CD4-positive, alpha-beta T cell (primary cell): ENCODE measurements at regions not wholly inside any gene's neighbourhood (a gene's known extent, or its start where the extent isn't known, plus 50 kb on each side); places are given as distances from the start of the nearest gene placed in this dataset.

Source experiments
- ATAC-seq: fragments of 200-7000 bp; cut with Tn5 transposase; one replicate; pipeline ENCODE4 v1.10.0; 2022; ENCODE audit warnings: mild to moderate bottlenecking; ENCODE audit not compliant: poor library complexity
- CTCF ChIA-PET: fragments of 350-600 bp; sonication (Branson Sonifier 250); formaldehyde crosslinking; loops from one replicate; lab custom pipeline; 2021; ENCODE audit warnings: antibody characterized with exemption, inconsistent platforms; lab: Charles Lee
- POLR2A ChIA-PET: fragments of 350-600 bp; sonication (Branson Sonifier 250); formaldehyde crosslinking; loops from one replicate; lab custom pipeline; 2021; ENCODE audit warnings: antibody characterized with exemption, inconsistent platforms; lab: Charles Lee
- DNase-seq, 14 experiments: peaks; one replicate each; pipeline ENCODE4 v3.0.0-alpha.2; 2013 to 2020; ENCODE audit warnings: mixed read lengths in 2 of 14
- H3K27ac ChIP-seq, 2 donors: one replicate each; pipeline versions ENCODE4 v1.5.1 to v1.7.0; 2013; ENCODE audit warnings: low read length in 2 of 2, low read depth in 1 of 2, mild to moderate bottlenecking in 1 of 2
- H3K27me3 ChIP-seq, 2 experiments: 1 replicate in 1 of 2; 2 replicates in 1 of 2; pipeline versions ENCODE4 v1.6.1 to v1.7.0; 2013; ENCODE audit warnings: low read length in 2 of 2, control low read depth in 1 of 2, mild to moderate bottlenecking in 1 of 2, moderate library complexity in 1 of 2; ENCODE audit not compliant: insufficient read depth in 2 of 2, control insufficient read depth in 1 of 2
- H3K36me3 ChIP-seq: one replicate; pipeline ENCODE4 v1.6.1; 2013; ENCODE audit warnings: low read length, control low read depth; ENCODE audit not compliant: insufficient read depth
- H3K4me1 ChIP-seq: one replicate; pipeline ENCODE4 v1.6.1; 2013; ENCODE audit warnings: low read length, control low read depth; ENCODE audit not compliant: insufficient read depth
- H3K4me3 ChIP-seq: one replicate; pipeline ENCODE4 v1.5.1; 2013; ENCODE audit warnings: mild to moderate bottlenecking, low read length, moderate library complexity
- H3K9me3 ChIP-seq, 2 experiments: 1 replicate in 1 of 2; 2 replicates in 1 of 2; pipeline versions ENCODE4 v1.6.1 to v1.7.0; 2013; ENCODE audit warnings: low read length in 2 of 2, mild to moderate bottlenecking in 2 of 2, control low read depth in 1 of 2, moderate library complexity in 1 of 2; ENCODE audit not compliant: control insufficient read depth in 1 of 2, insufficient read depth in 1 of 2
- H3K27ac Mint-ChIP-seq: one replicate; pipeline ENCODE4 v1.8.0; 2020; ENCODE audit warnings: mixed read lengths
- H3K27me3 Mint-ChIP-seq: one replicate; pipeline ENCODE4 v1.8.0; 2021; ENCODE audit warnings: mixed read lengths
- H3K36me3 Mint-ChIP-seq: one replicate; pipeline ENCODE4 v1.8.0; 2021; ENCODE audit warnings: low read depth, mixed read lengths
- H3K4me1 Mint-ChIP-seq: one replicate; pipeline ENCODE4 v1.8.0; 2021; ENCODE audit warnings: low read depth, mixed read lengths
- H3K4me3 Mint-ChIP-seq: one replicate; pipeline ENCODE4 v1.8.0; 2020; ENCODE audit warnings: mild to moderate bottlenecking, mixed read lengths
- H3K9me3 Mint-ChIP-seq: one replicate; pipeline ENCODE4 v1.8.0; 2020; ENCODE audit warnings: mixed read lengths
- CTCF ChIP-seq: fragments of 200-600 bp; IDR thresholded peaks from one replicate; pipeline ENCODE4 v1.8.0; 2022; ENCODE audit warnings: antibody characterized with exemption, mild to moderate bottlenecking
- intact Hi-C, 2 experiments: fragments of 100-400 bp; cut with DNase I in 1 of 2; cut with micrococcal nuclease in 1 of 2; formaldehyde crosslinking; loops; one replicate each; pipeline versions ENCODE4 v1.15.1 to v1.9.0; 2023 to 2025; cut with DNase I, micrococcal nuclease

GRCh38 chr10:108633046-108633445 is 1290.3 kb downstream of the XPNPEP1 start:
- ChIA-PET CTCF (no interaction called here), POLR2A (no interaction called here)
- Mint-ChIP-seq H3K9me3 (peaks cover 10% of the 10 kb centered on the region), H3K27ac (no peak overlapping the region), H3K4me1 (no peaks in the 10 kb centered on the region), H3K4me3 (no peak overlapping the region), H3K27me3 (no peaks in the 10 kb centered on the region), H3K36me3 (no peaks in the 10 kb centered on the region)
- no peak overlapping the region for H3K4me3 ChIP-seq
- H3K27ac ChIP-seq, result no peak overlapping the region
- no peaks in the 10 kb centered on the region for H3K4me1 ChIP-seq
- no peaks in the 10 kb centered on the region for H3K36me3 ChIP-seq
- DNase-seq, result no peak
- H3K9me3 ChIP-seq, result no peaks in the 10 kb centered on the region
- no peak for ATAC-seq
- H3K27me3 ChIP-seq, result no peaks in the 10 kb centered on the region
- no peak for TF ChIP-seq CTCF
- intact Hi-C loops, result no loop called here

GRCh38 chr10:108632144-108632543 is 1291.2 kb downstream of the XPNPEP1 start:
- intact Hi-C loops, result no loop called here
- Histone ChIP-seq H3K27ac (no peak overlapping the region), H3K27me3 (no peaks in the 10 kb centered on the region), H3K4me1 (no peaks in the 10 kb centered on the region), H3K36me3 (no peaks in the 10 kb centered on the region), H3K9me3 (no peaks in the 10 kb centered on the region), H3K4me3 (no peak overlapping the region)
- no peak for TF ChIP-seq CTCF
- H3K4me1 Mint-ChIP-seq, result no peaks in the 10 kb centered on the region
- H3K27ac Mint-ChIP-seq, result no peak overlapping the region
- H3K9me3 Mint-ChIP-seq, result peaks cover 8% of the 10 kb centered on the region
- ChIA-PET POLR2A (no interaction called here), CTCF (no interaction called here)
- H3K27me3 Mint-ChIP-seq, result no peaks in the 10 kb centered on the region
- ATAC-seq (no peak), DNase-seq (no peak)
- no peak overlapping the region for H3K4me3 Mint-ChIP-seq
- no peaks in the 10 kb centered on the region for H3K36me3 Mint-ChIP-seq

- TF ChIP-seq CTCF, result no peak
- Mint-ChIP-seq H3K27me3 (no peaks in the 10 kb centered on the region), H3K9me3 (peaks cover 8% of the 10 kb centered on the region), H3K4me3 (no peak overlapping the region), H3K4me1 (no peaks in the 10 kb centered on the region), H3K27ac (no peak overlapping the region), H3K36me3 (no peaks in the 10 kb centered on the region)
- no peak overlapping the region for H3K27ac ChIP-seq
- intact Hi-C loops, result no loop called here
- ChIA-PET POLR2A (no interaction called here), CTCF (no interaction called here)
- H3K27me3 ChIP-seq, result no peaks in the 10 kb centered on the region
- no peaks in the 10 kb centered on the region for H3K36me3 ChIP-seq
- DNase-seq (no peak), ATAC-seq (no peak)
- no peaks in the 10 kb centered on the region for H3K4me1 ChIP-seq
- no peak overlapping the region for H3K4me3 ChIP-seq
- H3K9me3 ChIP-seq, result no peaks in the 10 kb centered on the region
These were observed 1292.0 kb downstream of the XPNPEP1 start for GRCh38 chr10:108631332-108631731.
